ENCODE measurements at regions not wholly inside any gene's neighbourhood (a gene's known extent, or its start where the extent isn't known, plus 50 kb on each side); places are given as distances from the start of the nearest gene placed in this dataset.

DNA sequence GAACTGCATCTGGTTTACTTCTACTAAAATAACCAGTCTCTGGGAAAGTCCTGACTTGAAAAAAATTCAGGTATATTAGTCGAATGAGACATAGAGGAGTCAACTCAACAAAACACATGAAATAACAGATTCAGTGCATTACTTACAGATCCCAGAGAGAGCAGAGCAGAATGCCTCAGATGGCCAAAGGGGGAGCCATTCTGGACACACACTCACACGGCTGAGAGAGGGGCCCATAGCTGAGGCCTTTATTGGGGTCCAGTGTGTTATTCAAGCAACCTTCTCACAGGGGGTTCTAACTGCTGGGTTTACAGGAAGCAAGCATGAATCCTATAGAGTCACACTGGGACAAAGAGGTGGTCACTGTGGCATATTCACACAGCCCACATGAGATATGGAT is 135.1 kb upstream of the SNRPN start:
- no peak overlapping the region for H3K27ac ChIP-seq (ENCODE audit: low read depth in 1 of 2, low read length in 2 of 2)

DNA sequence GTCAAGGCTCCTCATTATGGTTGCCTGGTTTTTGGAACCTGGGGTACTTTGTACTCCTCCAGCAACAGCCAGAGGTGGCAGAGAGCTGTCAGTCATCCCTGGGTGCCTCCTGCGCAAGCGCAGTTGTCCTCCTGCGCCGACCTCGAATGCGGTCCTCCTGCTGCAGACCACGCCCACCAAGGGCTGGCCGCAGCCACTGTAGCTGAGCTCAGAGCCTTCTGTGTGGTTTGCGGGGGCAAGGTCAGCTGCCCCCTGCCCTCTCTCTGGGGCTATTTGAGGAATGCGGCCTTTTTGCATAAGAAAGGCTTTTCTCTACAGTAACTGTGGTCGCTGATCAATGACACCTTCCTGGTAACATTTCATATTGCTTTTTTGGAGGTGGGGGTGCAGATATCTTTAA is 131.3 kb upstream of the SNRPN start:
- no peak overlapping the region for H3K4me3 ChIP-seq (ENCODE audit: low read depth in 1 of 3, low read length in 3 of 3)
- peaks cover 0 to 4% (median 0%) of the 10 kb centered on the region in 4 donors for H3K27me3 ChIP-seq (ENCODE audit: control insufficient read depth in 4 of 4, insufficient read depth in 4 of 4, low read length in 3 of 4)
- peaks cover 0 to 11% (median 3%) of the 10 kb centered on the region in 4 donors for H3K9me3 ChIP-seq (ENCODE audit: control insufficient read depth in 4 of 4, low read length in 3 of 4)
- no peaks in the 10 kb centered on the region for H3K36me3 ChIP-seq (ENCODE audit: control insufficient read depth in 4 of 4, insufficient read depth in 3 of 4, low read depth in 1 of 4, low read length in 3 of 4)
- TF ChIP-seq, protein P1, sequence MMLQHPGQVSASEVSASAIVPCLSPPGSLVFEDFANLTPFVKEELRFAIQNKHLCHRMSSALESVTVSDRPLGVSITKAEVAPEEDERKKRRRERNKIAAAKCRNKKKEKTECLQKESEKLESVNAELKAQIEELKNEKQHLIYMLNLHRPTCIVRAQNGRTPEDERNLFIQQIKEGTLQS (IDR thresholded peaks at IDR 0.05), result no peak
- TF ChIP-seq FOXA2 (IDR thresholded peaks at IDR 0.05) (no peak), JUND (IDR thresholded peaks at IDR 0.05) (no peak), YY1 (IDR thresholded peaks at IDR 0.05) (no peak), NR2F2 (IDR thresholded peaks at IDR 0.05) (no peak), HNF4G (IDR thresholded peaks at IDR 0.05) (no peak), RXRA (IDR thresholded peaks at IDR 0.05) (no peak), TAF1 (conservative IDR thresholded peaks at IDR 0.05) (no peak), GABPA (IDR thresholded peaks at IDR 0.05 in 1 of 2, conservative IDR thresholded peaks at IDR 0.05 in 1 of 2) (no peak), HNF4A (conservative IDR thresholded peaks at IDR 0.05) (no peak)
- TF ChIP-seq, protein P2, sequence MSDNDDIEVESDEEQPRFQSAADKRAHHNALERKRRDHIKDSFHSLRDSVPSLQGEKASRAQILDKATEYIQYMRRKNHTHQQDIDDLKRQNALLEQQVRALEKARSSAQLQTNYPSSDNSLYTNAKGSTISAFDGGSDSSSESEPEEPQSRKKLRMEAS (IDR thresholded peaks at IDR 0.05), result no peak
- TF ChIP-seq, protein P3, sequence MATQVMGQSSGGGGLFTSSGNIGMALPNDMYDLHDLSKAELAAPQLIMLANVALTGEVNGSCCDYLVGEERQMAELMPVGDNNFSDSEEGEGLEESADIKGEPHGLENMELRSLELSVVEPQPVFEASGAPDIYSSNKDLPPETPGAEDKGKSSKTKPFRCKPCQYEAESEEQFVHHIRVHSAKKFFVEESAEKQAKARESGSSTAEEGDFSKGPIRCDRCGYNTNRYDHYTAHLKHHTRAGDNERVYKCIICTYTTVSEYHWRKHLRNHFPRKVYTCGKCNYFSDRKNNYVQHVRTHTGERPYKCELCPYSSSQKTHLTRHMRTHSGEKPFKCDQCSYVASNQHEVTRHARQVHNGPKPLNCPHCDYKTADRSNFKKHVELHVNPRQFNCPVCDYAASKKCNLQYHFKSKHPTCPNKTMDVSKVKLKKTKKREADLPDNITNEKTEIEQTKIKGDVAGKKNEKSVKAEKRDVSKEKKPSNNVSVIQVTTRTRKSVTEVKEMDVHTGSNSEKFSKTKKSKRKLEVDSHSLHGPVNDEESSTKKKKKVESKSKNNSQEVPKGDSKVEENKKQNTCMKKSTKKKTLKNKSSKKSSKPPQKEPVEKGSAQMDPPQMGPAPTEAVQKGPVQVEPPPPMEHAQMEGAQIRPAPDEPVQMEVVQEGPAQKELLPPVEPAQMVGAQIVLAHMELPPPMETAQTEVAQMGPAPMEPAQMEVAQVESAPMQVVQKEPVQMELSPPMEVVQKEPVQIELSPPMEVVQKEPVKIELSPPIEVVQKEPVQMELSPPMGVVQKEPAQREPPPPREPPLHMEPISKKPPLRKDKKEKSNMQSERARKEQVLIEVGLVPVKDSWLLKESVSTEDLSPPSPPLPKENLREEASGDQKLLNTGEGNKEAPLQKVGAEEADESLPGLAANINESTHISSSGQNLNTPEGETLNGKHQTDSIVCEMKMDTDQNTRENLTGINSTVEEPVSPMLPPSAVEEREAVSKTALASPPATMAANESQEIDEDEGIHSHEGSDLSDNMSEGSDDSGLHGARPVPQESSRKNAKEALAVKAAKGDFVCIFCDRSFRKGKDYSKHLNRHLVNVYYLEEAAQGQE (IDR thresholded peaks at IDR 0.05), result no peak
- TF ChIP-seq, protein P4, sequence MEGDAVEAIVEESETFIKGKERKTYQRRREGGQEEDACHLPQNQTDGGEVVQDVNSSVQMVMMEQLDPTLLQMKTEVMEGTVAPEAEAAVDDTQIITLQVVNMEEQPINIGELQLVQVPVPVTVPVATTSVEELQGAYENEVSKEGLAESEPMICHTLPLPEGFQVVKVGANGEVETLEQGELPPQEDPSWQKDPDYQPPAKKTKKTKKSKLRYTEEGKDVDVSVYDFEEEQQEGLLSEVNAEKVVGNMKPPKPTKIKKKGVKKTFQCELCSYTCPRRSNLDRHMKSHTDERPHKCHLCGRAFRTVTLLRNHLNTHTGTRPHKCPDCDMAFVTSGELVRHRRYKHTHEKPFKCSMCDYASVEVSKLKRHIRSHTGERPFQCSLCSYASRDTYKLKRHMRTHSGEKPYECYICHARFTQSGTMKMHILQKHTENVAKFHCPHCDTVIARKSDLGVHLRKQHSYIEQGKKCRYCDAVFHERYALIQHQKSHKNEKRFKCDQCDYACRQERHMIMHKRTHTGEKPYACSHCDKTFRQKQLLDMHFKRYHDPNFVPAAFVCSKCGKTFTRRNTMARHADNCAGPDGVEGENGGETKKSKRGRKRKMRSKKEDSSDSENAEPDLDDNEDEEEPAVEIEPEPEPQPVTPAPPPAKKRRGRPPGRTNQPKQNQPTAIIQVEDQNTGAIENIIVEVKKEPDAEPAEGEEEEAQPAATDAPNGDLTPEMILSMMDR (IDR thresholded peaks at IDR 0.05; ENCODE audit: low read depth, low read length, missing input control), result no peak
- DNase-seq (ENCODE audit: low spot score), result peak; percentile 44
- no peaks in the 10 kb centered on the region for H3K4me1 ChIP-seq (ENCODE audit: control insufficient read depth in 4 of 4, insufficient read depth in 4 of 4, low read length in 3 of 4)
- H3K9ac ChIP-seq (ENCODE audit: low read depth in 1 of 2, low read length in 2 of 2), result no peak overlapping the region
- 40% methylated on average over 11 of the region's 11 CpGs for WGBS
- H3K27ac ChIP-seq (ENCODE audit: low read depth in 1 of 2, low read length in 2 of 2), result no peak overlapping the region

More for the DNA sequence above, 135.1 kb upstream of the SNRPN start:
- Histone ChIP-seq H3K4me3 (ENCODE audit: low read depth in 1 of 3, low read length in 3 of 3) (no peak overlapping the region), H3K27me3 (ENCODE audit: control insufficient read depth in 4 of 4, insufficient read depth in 4 of 4, low read length in 3 of 4) (peaks cover 0 to 4% (median 0%) of the 10 kb centered on the region in 4 donors), H3K9me3 (ENCODE audit: control insufficient read depth in 4 of 4, low read length in 3 of 4) (peaks cover 0 to 6% (median 3%) of the 10 kb centered on the region in 4 donors), H3K4me1 (ENCODE audit: control insufficient read depth in 4 of 4, insufficient read depth in 4 of 4, low read length in 3 of 4) (no peaks in the 10 kb centered on the region), H3K9ac (ENCODE audit: low read depth in 1 of 2, low read length in 2 of 2) (no peak overlapping the region), H3K36me3 (ENCODE audit: control insufficient read depth in 4 of 4, insufficient read depth in 3 of 4, low read depth in 1 of 4, low read length in 3 of 4) (no peaks in the 10 kb centered on the region)
- no peak for DNase-seq (ENCODE audit: low spot score)
- WGBS, result 65% methylated on average over 2 of the region's 2 CpGs
- TF ChIP-seq YY1 (IDR thresholded peaks at IDR 0.05) (no peak), FOXA1 (IDR thresholded peaks at IDR 0.05) (no peak), GABPA (IDR thresholded peaks at IDR 0.05 in 1 of 2, conservative IDR thresholded peaks at IDR 0.05 in 1 of 2) (no peak), EGR1 (IDR thresholded peaks at IDR 0.05; ENCODE audit: low read depth in 2 of 2) (no peak), NR2F2 (IDR thresholded peaks at IDR 0.05) (no peak), JUND (IDR thresholded peaks at IDR 0.05) (no peak), HNF4A (conservative IDR thresholded peaks at IDR 0.05) (no peak)
- TF ChIP-seq, protein P4 (IDR thresholded peaks at IDR 0.05; ENCODE audit: low read depth, low read length, missing input control), result no peak

All from liver (tissue), 8 donors.